ENCODE measurements at regions not wholly inside any gene's neighbourhood (a gene's known extent, or its start where the extent isn't known, plus 50 kb on each side); places are given as distances from the start of the nearest gene placed in this dataset.
"Not testable (repeated sequence)": the region's sequence is repeated elsewhere in the genome, so short reads cannot be mapped to it uniquely, and the experiment has no call there.

DNA sequence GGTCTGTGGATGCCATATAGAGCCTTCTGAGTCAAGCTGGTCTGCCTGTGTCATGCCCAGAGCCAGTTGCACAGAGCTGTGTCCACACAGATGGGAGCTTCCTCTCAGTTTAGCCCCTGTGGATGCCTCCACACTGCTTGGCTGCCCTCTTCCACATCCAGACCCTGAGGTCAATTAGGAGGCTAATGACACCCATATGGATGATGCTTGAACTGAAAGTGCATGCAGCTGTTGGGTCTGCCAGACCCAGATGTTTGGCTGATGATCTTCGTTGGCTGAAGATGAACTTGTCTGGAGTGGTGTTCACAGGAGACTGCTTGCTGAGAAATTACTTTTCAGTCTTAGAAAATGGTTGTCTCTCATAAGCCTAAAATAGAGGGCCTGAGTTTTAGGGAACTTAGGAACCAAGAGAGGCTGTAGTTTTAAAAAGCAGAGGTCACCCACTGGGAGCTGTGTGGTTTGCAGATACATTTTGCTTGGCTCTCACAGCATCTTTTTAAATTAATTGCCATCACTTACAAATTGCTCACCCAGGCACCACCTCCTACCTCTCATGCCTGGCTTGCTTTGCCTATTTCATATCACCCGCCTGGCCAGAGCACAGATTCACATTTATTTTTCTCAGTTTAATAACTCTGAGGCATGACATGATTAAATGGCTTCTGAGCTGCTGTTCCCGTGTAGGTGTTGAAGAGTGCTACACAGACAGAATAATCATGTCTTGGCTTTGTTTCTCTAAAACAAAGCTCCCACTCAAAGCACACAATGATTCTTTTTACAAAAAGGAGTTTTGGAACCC, 176.1 kb downstream of the MINAR1 start:
- no peak for DNase-seq

DNA sequence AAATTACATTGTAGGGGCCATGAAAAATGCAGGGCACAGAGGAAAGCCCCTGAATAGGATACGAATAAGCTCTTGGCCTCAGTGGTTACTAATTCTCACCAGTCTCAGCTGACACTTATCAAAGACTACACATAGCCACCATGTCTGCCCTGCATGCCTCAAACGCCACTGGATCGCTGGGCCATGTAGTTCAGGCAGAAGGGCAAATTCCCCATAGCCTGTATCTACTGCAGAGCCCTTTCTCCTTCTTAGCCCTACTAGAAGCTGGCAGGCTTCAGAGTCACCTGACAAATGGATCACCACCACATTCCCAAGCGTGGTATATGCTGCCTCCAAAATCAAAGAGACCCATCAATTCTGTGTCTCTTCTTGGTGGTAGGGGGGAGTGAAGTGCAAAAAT, 177.4 kb downstream of the MINAR1 start:
- no peak for DNase-seq

DNA sequence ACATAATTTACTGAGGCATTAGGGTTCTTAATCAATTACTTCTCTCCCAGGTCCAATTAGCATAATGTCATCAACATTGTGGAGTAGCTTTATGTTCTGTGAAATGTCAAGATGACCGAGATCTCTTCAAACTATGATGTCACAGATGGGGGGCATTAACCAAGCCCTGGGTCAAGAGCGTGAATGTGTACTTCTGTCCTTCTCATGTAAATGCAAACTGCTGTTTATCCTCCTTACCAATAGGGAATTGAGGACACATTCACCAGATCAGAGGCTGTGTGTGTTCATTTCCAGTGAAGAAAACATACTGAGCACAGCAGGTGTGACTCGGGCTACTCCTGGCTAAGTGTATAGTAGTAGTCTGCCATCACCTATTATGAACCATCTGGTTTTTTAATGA, 177.9 kb downstream of the MINAR1 start:
- DNase-seq, result no peak

DNA sequence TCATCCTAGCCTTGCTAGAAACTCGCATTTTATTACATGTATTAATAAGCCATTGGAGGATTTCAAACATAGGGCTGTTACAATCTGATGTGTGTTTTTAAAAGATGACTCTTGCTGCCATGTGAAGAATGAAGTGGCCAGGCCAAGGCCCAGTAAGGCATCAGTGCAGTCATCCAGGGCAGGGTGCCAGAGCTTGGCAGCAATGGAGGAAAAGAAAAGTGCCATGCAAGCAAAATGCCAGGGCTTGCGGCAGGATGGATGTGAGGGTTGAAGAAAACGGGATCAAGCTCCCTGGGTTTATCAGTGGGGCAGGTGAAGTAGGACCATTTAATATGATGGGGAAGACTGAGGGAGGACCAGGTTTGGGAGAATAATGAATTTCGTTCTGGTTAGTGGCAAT, 183.6 kb downstream of the MINAR1 start:
- DNase-seq, result no peak

DNA sequence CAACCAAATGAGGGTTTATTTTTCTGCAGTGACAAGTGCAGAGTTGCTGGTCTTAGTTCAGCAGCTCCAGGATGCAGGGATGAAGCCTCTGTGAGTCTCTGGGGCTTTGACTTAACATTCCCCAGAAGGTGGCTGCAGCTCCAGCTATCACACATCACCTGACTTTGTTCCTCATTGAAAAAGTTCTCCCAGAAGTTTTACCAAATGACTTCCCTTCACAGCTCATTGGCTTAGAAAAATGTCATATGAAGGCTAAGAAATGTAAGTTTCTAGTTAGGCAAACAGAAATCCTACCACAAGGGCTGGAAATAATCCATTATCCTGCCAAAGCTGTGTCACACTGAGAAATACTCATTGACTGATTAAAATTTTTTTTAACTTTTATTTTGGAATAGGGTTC, 184.9 kb downstream of the MINAR1 start:
- DNase-seq, result no peak

DNA sequence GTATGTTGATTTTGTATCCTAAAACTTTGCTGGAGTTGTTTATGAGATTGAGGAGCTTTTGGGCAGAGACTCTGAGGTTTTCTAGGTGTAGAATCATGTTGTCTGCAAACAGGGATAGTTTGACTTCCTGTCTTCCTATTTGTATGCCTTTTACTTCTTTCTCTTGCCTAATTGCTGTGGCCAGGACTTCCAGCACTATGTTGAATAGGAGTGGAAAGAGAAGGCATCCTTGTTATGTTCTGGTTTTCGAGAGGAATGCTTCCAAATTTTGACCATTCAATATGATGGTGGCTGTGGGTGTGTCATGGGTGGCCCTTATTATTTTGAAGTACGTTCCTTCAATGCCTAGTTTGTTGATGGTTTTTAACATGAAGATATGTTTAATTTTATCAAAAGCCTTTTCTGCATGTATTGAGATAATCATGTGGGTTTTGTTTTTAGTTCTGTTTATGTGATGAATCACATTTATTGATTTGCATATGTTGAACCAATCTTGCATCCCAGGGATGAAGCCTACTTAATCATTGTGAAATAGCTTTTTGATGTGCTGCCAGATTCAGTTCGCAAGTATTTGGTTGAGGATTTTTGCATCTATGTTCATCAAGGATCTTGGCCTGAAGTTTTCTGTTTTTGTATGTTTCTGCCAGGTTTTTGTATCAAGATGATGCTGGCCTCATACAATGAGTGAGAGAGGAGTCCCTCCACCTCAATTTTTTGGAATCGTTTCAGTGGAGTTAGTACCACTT, 188.1 kb downstream of the MINAR1 start:
- DNase-seq, result no peak

DNA sequence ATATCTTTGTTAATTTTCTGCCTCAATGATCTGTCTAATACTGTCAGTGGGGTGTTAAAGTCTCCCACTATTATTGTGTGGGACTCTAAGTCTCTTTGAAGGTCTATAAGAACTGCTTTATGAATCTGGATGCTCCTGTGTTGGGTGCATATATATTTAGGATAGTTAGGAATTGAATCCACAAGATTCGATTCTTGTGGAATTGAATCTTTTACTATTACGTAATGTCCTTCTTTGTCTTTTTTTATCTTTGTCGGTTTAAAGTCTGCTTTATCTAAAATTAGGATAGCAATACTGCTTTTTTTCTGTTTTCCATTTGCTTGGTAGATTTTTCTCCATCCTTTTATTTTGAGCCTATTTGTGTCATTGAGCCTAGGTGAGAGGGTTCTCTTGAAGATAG, 189.7 kb downstream of the MINAR1 start:
- DNase-seq, result not testable (repeated sequence)

DNA sequence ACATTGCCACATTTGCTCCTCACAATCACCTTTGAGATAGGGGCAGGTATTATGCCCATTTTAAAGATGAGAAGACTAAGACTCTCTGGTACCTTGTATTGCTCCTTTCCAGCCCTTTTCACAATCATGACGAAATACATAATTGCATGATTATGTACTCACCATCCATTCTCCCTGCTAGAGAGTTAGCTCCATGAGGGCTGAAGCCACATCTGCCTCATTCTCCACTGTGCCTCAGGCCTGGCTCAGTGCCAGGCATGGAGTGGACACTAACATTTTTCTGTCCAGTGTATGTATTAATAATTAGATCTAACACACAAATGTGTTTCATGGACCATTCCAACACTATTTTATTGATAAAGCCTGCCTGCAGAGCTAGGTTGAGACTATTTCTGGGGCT, 191.4 kb downstream of the MINAR1 start:
- no peak for DNase-seq

DNA sequence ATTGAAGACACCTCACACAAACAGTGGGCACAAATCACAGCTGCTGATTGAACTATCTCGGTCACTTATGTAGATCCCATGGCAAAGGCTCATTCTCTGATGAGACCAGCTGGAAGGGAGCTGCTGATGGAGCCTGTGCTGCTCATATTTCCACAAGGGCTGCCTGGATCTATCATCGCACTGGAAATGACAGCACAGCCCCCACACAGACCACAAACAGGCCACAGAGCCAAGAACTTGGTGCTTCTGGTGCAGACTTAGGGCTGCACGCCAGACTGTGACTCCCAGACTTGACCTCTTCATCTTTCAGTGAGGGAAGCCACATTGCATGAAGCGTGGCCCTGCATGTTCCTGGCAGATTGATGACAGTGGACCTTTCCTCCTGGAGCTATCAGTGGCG, 197.6 kb downstream of the MINAR1 start:
- no peak for DNase-seq

DNA sequence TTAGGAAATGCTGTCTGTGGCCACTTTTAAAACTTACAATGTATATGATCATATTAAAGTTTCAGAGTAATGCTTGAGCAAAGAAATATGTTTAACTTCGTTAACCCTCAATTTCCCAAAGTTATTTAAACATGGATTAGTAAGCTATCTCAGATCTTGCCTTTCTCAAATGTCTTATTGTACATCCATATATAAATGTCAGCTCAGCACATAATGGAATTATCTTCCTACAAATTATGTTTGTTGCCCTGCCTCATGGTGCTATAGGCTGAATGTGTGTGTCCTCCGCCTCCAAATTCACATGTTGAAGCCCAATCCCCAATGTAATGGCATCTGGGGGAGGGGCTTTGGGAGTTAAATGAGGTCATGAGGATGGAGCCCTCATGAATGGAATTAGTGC, 200.3 kb downstream of the MINAR1 start:
- DNase-seq, result no peak

DNA sequence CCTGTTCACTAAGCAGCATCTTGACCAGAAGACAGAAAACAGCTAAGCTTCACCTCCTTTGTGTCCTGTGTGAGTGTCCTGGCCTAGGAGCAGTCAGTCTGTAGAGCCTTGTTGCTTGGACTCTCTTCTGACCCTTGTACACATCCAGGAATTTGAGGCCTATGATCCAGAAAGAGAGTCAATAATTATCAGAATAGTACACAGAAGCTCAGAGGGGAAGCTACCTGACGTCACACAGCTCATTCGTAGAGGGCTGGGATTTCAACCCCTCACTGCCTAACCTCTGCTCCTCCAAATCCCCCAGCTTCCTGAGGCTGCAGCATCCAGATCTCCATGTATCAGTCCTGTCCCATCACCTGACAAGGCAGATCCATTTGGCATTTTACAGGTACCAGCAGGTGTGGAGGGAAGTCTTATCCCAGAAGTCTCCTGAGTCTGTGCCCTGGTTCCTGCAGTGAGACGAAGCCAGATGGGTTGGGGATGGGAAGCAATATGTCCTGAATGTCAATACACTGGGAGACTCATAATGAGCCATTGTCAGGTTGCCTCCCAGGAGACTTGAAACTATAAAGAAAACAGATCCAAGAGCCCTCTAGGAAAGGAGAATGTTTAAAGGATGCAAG, 203.1 kb downstream of the MINAR1 start:
- no peak for DNase-seq

DNA sequence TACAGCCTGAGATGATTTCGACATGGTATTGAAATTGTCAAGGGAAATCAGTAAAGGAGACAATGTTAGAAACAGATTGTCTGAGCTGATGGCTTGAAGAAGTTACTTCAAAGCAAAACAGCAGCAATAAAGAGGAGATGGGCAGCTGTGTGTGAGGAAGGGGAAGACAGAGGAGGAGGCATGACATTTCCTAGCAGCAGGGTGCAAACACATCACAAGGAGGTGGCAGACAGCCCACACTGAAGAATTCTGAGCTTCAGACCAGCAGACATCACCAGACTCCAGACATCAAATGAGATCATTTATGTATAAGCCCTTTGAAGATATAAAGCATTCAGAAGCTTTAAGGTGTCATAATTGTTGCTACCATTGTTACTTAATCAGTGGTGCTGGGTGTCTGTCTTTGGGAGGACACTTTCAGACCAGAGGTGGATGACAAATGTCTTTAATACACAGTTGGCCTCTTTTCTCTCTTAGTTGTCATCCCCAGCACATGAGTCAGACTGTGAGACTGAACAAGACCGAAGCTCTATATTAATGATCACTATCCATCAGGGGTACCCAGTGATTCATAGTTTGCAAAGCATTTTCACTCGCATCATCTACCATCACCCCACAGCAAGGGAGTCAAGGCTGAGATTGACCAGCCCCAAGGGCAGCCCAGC, 203.9 kb downstream of the MINAR1 start:
- DNase-seq, result no peak

DNA sequence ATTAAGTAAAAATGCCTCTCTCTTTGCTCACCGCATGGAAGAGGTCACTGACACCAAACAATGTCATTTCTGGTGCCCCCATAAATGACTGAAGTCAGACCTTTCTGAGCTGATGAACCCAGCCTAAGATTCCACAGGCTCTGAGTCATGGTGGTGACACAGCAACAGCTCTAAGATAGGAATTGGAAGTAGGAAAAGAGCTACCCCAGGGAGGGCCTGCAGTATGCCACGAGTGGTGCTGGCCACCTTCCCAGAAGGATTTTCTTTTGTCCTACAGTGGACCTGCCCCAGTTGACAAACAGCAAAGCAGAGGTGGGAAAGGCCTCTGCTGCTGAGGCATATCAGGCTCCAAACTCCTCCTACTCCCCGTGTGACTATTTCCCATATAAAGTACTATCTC, 208.1 kb downstream of the MINAR1 start:
- DNase-seq, result no peak

DNA sequence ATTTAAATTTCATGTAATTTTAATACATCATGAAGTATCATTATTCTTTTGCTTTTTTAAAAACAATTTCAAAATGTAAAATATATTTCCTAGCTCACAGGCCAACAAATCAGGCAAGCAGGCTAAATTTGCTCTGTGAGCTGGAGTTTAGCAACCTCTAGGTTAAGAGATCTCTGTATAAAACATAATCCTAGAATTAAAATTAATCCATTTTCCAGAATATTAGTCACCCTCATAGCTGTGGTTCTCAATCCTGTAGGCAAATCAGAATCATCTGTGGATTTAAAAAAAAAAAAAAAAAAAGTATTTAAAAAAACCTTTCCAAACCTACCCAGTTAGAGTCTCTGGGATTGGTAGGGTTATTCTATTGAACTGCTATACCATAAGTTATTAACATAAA, 209.7 kb downstream of the MINAR1 start:
- DNase-seq, result no peak

DNA sequence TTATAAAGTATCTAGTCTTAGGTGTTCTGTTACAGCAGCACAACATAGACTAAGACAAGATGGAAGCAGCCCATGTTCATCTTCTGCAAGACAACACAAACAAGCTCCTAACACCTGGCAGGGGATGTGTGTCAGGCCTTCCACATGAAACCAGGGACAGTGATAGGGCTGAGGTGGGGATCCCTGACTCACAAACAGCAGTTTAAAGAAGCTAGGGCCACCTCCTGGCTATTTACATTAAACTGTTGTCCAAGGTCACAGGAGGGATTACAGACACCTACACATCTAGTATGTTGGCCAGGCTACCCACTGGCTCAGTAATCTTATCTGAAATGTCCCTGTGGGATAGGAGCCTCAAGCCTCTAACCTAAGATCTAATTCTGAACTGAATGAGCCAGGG, 211.3 kb downstream of the MINAR1 start:
- no peak for DNase-seq

DNA sequence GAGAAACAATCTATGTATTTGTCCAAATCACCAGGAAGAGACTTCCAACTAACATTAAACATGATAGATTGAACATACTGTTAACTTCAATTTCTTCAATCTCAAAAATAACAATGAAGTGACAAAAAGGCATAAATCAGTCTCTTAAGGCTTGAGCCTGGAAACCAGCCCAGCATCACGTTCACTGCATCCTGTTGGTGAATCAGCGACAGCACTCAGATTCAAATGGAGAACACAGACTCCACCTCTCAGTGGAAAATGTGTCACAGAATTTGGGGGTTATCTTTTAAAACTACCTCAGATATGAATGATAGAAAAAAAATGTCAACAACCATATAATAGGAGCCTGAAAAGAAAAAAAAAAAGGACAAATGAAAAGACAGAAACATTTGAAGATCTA, 212.0 kb downstream of the MINAR1 start:
- DNase-seq, result no peak

DNA sequence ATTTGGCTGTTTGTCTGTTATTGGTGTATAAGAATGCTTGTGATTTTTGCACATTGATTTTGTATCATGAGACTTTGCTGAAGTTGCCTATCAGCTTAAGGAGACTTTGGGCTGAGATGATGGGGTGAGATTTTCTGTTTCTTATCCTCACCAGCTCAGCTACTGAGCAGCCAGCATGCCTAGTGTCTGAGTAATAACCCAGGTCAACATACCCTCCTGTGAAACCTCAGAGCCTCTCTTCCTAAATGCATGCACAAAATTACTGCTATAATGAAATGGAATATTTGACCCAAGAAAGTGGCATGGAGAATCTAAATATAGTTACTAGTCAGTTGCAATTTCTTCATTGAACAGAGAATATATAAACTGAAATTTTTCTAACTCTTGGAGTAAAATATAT, 220.8 kb downstream of the MINAR1 start:
- not testable (repeated sequence) for DNase-seq

DNA sequence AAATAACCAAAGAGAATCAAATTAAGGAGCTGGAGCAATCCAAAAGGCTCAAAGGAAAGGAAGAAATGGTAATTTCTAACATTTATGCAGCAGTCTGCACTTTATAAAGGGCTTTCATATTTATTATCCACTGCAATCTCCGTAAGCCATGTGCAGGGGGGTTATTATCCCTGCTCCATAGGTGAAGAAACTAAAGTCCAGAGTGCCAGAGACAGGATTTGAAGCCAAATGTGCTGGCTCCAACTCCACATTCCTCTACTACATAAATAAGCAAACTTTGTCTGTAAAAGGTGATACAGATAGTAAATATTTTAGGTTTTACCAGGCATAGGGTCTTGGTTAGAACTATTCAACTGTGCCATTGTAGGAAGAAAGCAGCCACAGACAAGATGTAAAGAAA, 221.4 kb downstream of the MINAR1 start:
- DNase-seq, result no peak

DNA sequence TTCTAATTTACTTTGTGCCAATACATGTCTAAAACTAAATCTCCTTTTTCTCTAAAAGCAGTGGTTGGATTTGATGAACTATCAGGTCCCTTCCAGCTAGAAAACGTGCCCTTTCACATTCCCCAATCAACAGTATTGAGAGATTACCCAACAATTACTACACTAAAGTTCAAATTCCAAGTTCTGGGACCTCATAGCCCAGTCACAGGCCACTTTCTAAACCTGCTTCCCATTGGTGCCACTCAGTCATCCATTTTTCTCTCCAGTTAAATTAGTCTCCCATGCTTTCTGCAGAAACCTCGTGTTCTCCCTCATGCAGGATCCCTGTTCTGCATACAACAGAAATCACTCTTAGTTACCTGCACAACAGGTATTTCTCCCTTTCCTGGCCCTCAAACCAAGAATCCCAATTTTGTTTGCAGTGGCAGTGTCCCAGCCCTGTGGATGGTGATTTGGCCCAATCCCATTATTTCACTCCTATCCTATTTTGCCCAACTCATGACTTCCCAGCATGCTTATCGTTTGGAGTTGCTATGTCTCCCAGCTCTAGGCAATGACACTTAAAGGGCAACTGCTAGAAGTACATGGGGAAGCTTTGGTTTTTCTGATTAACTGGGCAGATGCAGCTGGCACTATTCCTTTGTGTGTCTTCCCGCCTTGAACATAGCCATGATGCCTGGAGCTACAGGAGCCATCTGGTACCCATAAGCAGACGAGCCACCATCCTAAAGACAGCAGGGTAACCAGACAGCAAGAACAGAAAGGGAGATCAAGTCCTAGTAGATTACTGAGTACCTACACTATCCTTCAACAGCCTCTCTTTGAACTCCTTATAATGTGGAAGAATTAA, 224.2 kb downstream of the MINAR1 start:
- DNase-seq, result no peak

DNA sequence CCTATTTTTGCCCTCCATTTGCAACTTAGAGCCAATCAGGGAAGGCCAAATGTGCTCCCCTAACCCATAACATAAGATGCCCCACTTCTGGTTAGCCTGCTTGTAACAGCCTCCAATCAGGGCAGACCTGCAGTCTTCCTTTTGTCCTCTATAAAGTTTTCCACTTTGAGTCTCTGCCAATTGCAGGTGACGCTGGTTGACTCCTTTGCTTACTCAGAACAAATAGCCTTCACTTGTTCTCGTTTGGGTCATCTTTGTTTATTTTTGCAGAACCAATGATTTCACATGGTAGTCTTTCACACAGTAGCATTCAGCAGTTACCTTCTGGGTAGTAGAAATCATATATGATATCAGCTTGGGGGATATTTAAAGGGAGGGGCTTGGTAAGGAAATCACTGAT, 225.6 kb downstream of the MINAR1 start:
- DNase-seq, result no peak

DNA sequence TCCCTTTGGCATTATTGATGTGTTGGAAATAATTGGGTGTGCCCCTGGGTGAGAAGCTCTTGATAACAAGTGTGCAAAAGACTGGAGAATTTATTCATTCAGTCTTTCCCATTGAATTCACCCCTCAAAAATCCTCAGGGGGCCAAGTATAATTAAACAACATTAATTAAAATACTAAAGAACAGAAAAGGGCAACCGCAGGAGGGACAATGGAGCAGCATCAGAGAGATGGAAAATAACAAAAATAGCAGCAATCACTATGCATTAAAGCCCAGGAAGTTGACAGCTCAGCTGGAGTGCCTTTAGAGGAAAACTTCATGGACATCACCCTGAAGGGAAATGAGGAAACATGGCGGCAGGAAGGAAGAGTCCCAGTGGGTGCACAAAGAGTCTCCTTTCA, 227.6 kb downstream of the MINAR1 start:
- no peak for DNase-seq

DNA sequence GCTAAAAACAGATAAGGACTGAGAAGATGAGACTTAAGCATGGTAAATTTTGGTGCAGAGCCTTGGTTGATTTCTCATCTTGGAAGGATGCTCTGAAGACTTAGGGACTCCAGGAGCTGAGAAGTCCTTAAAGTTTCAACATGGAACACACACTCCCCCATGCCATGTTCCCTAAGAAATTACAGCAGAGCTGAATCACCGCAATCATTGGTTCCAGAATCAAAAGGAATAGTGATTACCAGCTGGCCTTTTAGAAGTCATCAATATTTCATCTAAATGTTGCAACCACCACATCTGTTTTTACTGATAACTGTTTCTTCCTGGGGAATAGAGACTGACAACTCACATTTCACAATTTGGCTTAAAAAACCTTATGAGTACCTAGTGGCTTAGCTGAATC, 229.3 kb downstream of the MINAR1 start:
- DNase-seq, result no peak

Data from NCI-H446 treated with DMSO at 0.1 percent for 48 hours (cell line).